BJ (cell line): ENCODE measurements at regions not wholly inside any gene's neighbourhood (a gene's known extent, or its start where the extent isn't known, plus 50 kb on each side); places are given as distances from the start of the nearest gene placed in this dataset.
"Not testable (repeated sequence)": the region's sequence is repeated elsewhere in the genome, so short reads cannot be mapped to it uniquely, and the experiment has no call there.

Source experiments
- CTCF ChIA-PET: fragments of 350-600 bp; formaldehyde crosslinking; extraction: SDS; loops from one replicate; lab custom pipeline; 2021; ENCODE audit warnings: antibody characterized with exemption, inconsistent platforms; lab: Yijun Ruan, JAX
- POLR2A ChIA-PET: fragments of 300-600 bp; sonication (Branson Sonifier 250); formaldehyde crosslinking; extraction: SDS; loops from one replicate; lab custom pipeline; 2021; ENCODE audit warnings: antibody characterized with exemption; lab: Charles Lee
- DNase-seq: peaks from one replicate; pipeline ENCODE4 v3.0.0-alpha.2; 2011; ENCODE audit warnings: low read depth
- H3K27me3 ChIP-seq: 2 replicates; pipeline ENCODE4 v1.6.0; 2011; ENCODE audit warnings: low read length; ENCODE audit not compliant: control insufficient read depth, insufficient read depth
- H3K36me3 ChIP-seq: 2 replicates; pipeline ENCODE4 v1.5.1; 2011; ENCODE audit warnings: low read length; ENCODE audit not compliant: control insufficient read depth, insufficient read depth
- H3K4me3 ChIP-seq: 2 replicates; pipeline ENCODE4 v1.5.1; 2011; ENCODE audit warnings: low read depth, mild to moderate bottlenecking, control low read depth, low read length
- CTCF ChIP-seq: IDR thresholded peaks from 2 replicates; pipeline ENCODE4 v1.5.1; 2011; ENCODE audit warnings: low read depth, mild to moderate bottlenecking, control low read depth, inconsistent platforms, low read length, moderate library complexity; ENCODE audit not compliant: insufficient read depth

- Histone ChIP-seq H3K36me3 (no peaks in the 10 kb centered on the region), H3K27me3 (no peaks in the 10 kb centered on the region), H3K4me3 (no peak overlapping the region)
- ChIA-PET POLR2A (no interaction called here), CTCF (no interaction called here)
- DNase-seq, result no peak
- TF ChIP-seq CTCF, result no peak
These were observed 1462.9 kb downstream of the SUCLG1 start for GRCh38 chr2:82996217-82996616.

GRCh38 chr2:82994151-82994550 lies 1464.9 kb downstream of the SUCLG1 start:
- Histone ChIP-seq H3K27me3 (no peaks in the 10 kb centered on the region), H3K36me3 (no peaks in the 10 kb centered on the region), H3K4me3 (no peak overlapping the region)
- no peak for TF ChIP-seq CTCF
- ChIA-PET CTCF (no interaction called here), POLR2A (no interaction called here)
- no peak for DNase-seq

- peak; percentile 23 for DNase-seq
- H3K36me3 ChIP-seq, result no peaks in the 10 kb centered on the region
- ChIA-PET POLR2A (no interaction called here), CTCF (interaction anchor here (1.0 kb wide), 1 partner anchor 28 kb away, joined by 4 read pairs; no protein-coding TSS in a partner anchor)
- no peak for TF ChIP-seq CTCF
- no peaks in the 10 kb centered on the region for H3K27me3 ChIP-seq
- H3K4me3 ChIP-seq, result no peak overlapping the region
These were observed 1465.5 kb downstream of the SUCLG1 start for GRCh38 chr2:82993609-82994008.

GRCh38 chr2:82992968-82993367 lies 1466.1 kb downstream of the SUCLG1 start:
- Histone ChIP-seq H3K4me3 (no peak overlapping the region), H3K36me3 (no peaks in the 10 kb centered on the region), H3K27me3 (no peaks in the 10 kb centered on the region)
- ChIA-PET POLR2A (no interaction called here), CTCF (interaction anchor here (1.0 kb wide), 1 partner anchor 28 kb away, joined by 4 read pairs; no protein-coding TSS in a partner anchor)
- no peak for TF ChIP-seq CTCF
- DNase-seq, result no peak

- DNase-seq, CTCF ChIA-PET, POLR2A ChIA-PET: not testable (repeated sequence)
These were observed 1471.4 kb downstream of the SUCLG1 start for GRCh38 chr2:82987706-82988105.

GRCh38 chr2:82986899-82987298 lies 1472.2 kb downstream of the SUCLG1 start:
- POLR2A ChIA-PET, result no interaction called here

More at GRCh38 chr2:82987706-82988105, 1471.4 kb downstream of the SUCLG1 start:
- H3K4me3 ChIP-seq, H3K27me3 ChIP-seq, H3K36me3 ChIP-seq: not testable (repeated sequence)

More at GRCh38 chr2:82986899-82987298, 1472.2 kb downstream of the SUCLG1 start:
- no peak for DNase-seq
- TF ChIP-seq CTCF, result no peak
- Histone ChIP-seq H3K4me3 (no peak overlapping the region), H3K27me3 (no peaks in the 10 kb centered on the region), H3K36me3 (no peaks in the 10 kb centered on the region)
- CTCF ChIA-PET, result no interaction called here
